ENCODE measurements at regions not wholly inside any gene's neighbourhood (a gene's known extent, or its start where the extent isn't known, plus 50 kb on each side); places are given as distances from the start of the nearest gene placed in this dataset.

- TF ChIP-seq, protein P1, sequence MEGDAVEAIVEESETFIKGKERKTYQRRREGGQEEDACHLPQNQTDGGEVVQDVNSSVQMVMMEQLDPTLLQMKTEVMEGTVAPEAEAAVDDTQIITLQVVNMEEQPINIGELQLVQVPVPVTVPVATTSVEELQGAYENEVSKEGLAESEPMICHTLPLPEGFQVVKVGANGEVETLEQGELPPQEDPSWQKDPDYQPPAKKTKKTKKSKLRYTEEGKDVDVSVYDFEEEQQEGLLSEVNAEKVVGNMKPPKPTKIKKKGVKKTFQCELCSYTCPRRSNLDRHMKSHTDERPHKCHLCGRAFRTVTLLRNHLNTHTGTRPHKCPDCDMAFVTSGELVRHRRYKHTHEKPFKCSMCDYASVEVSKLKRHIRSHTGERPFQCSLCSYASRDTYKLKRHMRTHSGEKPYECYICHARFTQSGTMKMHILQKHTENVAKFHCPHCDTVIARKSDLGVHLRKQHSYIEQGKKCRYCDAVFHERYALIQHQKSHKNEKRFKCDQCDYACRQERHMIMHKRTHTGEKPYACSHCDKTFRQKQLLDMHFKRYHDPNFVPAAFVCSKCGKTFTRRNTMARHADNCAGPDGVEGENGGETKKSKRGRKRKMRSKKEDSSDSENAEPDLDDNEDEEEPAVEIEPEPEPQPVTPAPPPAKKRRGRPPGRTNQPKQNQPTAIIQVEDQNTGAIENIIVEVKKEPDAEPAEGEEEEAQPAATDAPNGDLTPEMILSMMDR (IDR thresholded peaks at IDR 0.05; ENCODE audit: low read depth, low read length): no peak
- TF ChIP-seq MAX (IDR thresholded peaks at IDR 0.05; ENCODE audit: low read depth, low read length) (no peak), MYC (IDR thresholded peaks at IDR 0.05; ENCODE audit: low read depth, low read length) (no peak), POLR2A (IDR thresholded peaks at IDR 0.05; ENCODE audit: extremely low read depth, insufficient read length) (no peak)
- no peak for DNase-seq (ENCODE audit: low read depth)
- H3K4me3 ChIP-seq (ENCODE audit: low read depth, low read length): no peak overlapping the region
These were observed 64.4 kb upstream of the OSBPL8 start for GRCh38 chr12:76623931-76624330.

DNA sequence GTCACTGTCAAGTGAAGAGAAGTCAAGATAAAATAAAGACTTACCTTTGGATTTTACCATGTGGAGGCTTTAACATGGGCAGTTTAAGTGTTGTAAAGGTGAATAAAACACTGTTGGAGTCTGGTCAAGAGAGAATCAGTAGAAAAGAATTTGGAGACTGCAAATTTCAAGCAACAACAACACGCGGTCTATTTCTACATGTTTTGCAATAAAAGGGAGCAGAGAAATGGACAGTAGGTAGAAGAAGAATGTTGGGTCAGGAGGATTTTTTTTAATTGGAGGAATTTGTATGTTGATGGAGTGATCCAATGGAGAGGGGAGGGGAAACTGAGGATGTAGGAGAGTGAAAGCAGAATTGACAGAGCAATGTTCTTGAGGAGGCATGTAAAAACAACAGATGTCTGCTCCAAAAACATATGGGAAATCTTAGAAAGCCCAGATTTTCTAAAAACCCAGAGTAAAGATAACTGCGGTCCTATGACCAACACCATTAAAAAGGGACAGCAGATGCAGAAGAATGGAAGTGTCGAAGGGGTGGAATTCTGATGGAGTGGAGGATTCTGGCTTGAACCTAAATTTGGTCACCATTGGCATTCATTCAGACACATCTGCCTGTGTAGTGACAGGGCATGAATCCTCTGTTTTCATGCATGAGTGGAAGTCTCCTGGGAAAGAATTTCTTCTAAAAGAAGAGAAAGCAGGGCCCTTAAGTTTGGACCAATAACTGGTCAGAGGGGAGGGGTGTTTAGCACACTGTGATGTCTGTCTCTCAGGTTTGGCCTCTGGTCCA, 68.0 kb upstream of the OSBPL8 start:
- H3K4me3 ChIP-seq (ENCODE audit: low read depth, low read length): no peak overlapping the region
- no peak for DNase-seq (ENCODE audit: low read depth)
- no peak for TF ChIP-seq MAX (IDR thresholded peaks at IDR 0.05; ENCODE audit: low read depth, low read length)
- no peak for TF ChIP-seq MYC (IDR thresholded peaks at IDR 0.05; ENCODE audit: low read depth, low read length)
- TF ChIP-seq POLR2A (IDR thresholded peaks at IDR 0.05; ENCODE audit: extremely low read depth, insufficient read length): no peak
- TF ChIP-seq, protein P1 (IDR thresholded peaks at IDR 0.05; ENCODE audit: low read depth, low read length): no peak

- TF ChIP-seq, protein P1 (IDR thresholded peaks at IDR 0.05; ENCODE audit: low read depth, low read length): no peak
- TF ChIP-seq POLR2A (IDR thresholded peaks at IDR 0.05; ENCODE audit: extremely low read depth, insufficient read length) (no peak), MAX (IDR thresholded peaks at IDR 0.05; ENCODE audit: low read depth, low read length) (no peak), MYC (IDR thresholded peaks at IDR 0.05; ENCODE audit: low read depth, low read length) (no peak)
- no peak overlapping the region for H3K4me3 ChIP-seq (ENCODE audit: low read depth, low read length)
- no peak for DNase-seq (ENCODE audit: low read depth)
These were observed 69.2 kb upstream of the OSBPL8 start for GRCh38 chr12:76628745-76629144.

DNA sequence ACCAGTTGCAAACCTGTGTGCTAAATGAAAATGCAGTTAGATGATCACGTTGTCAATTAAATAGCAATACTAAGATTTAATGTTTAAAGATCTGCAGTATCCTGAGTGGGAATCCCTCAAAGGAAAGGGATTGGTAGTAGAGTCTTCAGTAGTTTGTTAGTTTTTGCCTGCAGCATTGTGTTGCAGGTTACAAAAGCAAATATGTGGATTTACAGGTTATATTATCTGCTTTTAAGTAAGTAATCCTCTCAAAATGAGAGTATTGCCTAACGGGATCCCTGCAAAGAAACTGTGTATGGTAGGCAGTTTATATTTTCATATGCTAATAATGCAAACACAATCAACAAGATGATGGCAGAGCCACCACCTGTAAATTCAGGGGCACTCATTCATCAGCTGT, 72.2 kb upstream of the OSBPL8 start:
- TF ChIP-seq MAX (IDR thresholded peaks at IDR 0.05; ENCODE audit: low read depth, low read length): no peak
- TF ChIP-seq MYC (IDR thresholded peaks at IDR 0.05; ENCODE audit: low read depth, low read length): no peak
- TF ChIP-seq, protein P1 (IDR thresholded peaks at IDR 0.05; ENCODE audit: low read depth, low read length): no peak
- no peak for TF ChIP-seq POLR2A (IDR thresholded peaks at IDR 0.05; ENCODE audit: extremely low read depth, insufficient read length)
- no peak overlapping the region for H3K4me3 ChIP-seq (ENCODE audit: low read depth, low read length)
- DNase-seq (ENCODE audit: low read depth): no peak

- TF ChIP-seq POLR2A (IDR thresholded peaks at IDR 0.05; ENCODE audit: extremely low read depth, insufficient read length) (no peak), MYC (IDR thresholded peaks at IDR 0.05; ENCODE audit: low read depth, low read length) (no peak), MAX (IDR thresholded peaks at IDR 0.05; ENCODE audit: low read depth, low read length) (no peak)
- TF ChIP-seq, protein P1 (IDR thresholded peaks at IDR 0.05; ENCODE audit: low read depth, low read length): no peak
- no peak for DNase-seq (ENCODE audit: low read depth)
- no peak overlapping the region for H3K4me3 ChIP-seq (ENCODE audit: low read depth, low read length)
These were observed 73.8 kb upstream of the OSBPL8 start for GRCh38 chr12:76633415-76633814.
